Ishikawa (cell line): ENCODE measurements at regions not wholly inside any gene's neighbourhood (a gene's known extent, or its start where the extent isn't known, plus 50 kb on each side); places are given as distances from the start of the nearest gene placed in this dataset.

Source experiments
- CREB1 ChIP-seq: IDR thresholded peaks from 2 replicates; pipeline ENCODE4 v1.6.1; 2012; ENCODE audit warnings: low read depth
- EGR1 ChIP-seq: IDR thresholded peaks from 2 replicates; pipeline ENCODE4 v1.6.1; 2012
- EP300 ChIP-seq: IDR thresholded peaks from 2 replicates; pipeline ENCODE4 v1.6.1; 2012; ENCODE audit warnings: borderline replicate concordance
- NFIC ChIP-seq: IDR thresholded peaks from 2 replicates; pipeline ENCODE4 v1.6.1; 2012
- RAD21 ChIP-seq: IDR thresholded peaks from 2 replicates; pipeline ENCODE4 v1.6.1; 2012; ENCODE audit warnings: low read depth
- TCF12 ChIP-seq: IDR thresholded peaks from 2 replicates; pipeline ENCODE4 v1.6.1; 2012; ENCODE audit warnings: low read depth
- YY1 ChIP-seq: IDR thresholded peaks from 2 replicates; pipeline ENCODE4 v1.6.1; 2012; ENCODE audit warnings: low read depth
- ZBTB7A ChIP-seq: IDR thresholded peaks from 2 replicates; pipeline ENCODE4 v1.6.1; 2012; ENCODE audit warnings: low read depth
- TF ChIP-seq, protein P1 (sequence below): IDR thresholded peaks from 2 replicates; pipeline ENCODE4 v1.6.1; 2012
- TF ChIP-seq, protein P2 (sequence below): IDR thresholded peaks from 2 replicates; pipeline ENCODE4 v1.6.1; 2012
- TF ChIP-seq, protein P3 (sequence below): IDR thresholded peaks from 2 replicates; pipeline ENCODE4 v1.6.1; 2012; ENCODE audit warnings: low read depth, mild to moderate bottlenecking

DNA sequence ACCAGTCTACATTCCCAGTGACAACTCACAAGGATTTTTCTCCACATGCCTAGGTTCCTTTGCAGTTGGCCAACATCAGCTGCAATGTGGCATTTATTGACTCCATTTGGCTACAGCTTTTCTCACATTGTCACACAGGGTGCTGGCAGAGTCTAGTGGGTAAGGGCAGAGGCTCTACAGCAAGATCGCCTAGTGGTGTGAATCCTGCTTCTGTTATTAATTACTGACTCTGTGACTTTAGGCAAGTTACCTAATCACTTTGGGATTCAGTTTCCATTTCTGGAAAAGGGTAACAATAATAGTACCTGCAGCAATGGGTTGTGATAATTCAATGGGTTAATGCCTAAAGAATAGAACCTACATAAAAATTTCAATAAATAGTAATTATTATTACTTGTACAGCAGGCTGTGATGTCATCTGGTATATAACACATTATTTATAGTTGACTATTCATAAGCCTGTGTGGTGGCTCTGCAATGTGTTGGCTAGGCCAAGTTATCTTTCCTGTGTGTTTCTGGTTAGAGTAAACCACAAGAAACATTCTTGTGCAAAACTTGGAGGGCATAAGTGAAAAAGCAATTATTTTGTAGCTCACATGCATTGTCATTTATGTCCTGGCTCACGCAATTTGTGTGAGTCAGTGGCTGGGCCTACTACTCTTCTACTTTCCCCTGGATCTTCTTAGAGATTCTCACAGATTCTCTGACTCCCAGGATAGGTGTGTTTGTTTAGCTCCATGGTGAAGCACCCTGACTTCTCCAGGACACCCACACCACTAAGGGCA lies 59.5 kb downstream of the PTGS2 start:
- TF ChIP-seq, protein P1, sequence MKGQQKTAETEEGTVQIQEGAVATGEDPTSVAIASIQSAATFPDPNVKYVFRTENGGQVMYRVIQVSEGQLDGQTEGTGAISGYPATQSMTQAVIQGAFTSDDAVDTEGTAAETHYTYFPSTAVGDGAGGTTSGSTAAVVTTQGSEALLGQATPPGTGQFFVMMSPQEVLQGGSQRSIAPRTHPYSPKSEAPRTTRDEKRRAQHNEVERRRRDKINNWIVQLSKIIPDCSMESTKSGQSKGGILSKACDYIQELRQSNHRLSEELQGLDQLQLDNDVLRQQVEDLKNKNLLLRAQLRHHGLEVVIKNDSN = no peak
- TF ChIP-seq RAD21 = no peak
- no peak for TF ChIP-seq EGR1
- no peak for TF ChIP-seq YY1
- no peak for TF ChIP-seq NFIC
- TF ChIP-seq, protein P2, sequence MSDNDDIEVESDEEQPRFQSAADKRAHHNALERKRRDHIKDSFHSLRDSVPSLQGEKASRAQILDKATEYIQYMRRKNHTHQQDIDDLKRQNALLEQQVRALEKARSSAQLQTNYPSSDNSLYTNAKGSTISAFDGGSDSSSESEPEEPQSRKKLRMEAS = no peak
- no peak for TF ChIP-seq EP300
- no peak for TF ChIP-seq ZBTB7A
- TF ChIP-seq, protein P3, sequence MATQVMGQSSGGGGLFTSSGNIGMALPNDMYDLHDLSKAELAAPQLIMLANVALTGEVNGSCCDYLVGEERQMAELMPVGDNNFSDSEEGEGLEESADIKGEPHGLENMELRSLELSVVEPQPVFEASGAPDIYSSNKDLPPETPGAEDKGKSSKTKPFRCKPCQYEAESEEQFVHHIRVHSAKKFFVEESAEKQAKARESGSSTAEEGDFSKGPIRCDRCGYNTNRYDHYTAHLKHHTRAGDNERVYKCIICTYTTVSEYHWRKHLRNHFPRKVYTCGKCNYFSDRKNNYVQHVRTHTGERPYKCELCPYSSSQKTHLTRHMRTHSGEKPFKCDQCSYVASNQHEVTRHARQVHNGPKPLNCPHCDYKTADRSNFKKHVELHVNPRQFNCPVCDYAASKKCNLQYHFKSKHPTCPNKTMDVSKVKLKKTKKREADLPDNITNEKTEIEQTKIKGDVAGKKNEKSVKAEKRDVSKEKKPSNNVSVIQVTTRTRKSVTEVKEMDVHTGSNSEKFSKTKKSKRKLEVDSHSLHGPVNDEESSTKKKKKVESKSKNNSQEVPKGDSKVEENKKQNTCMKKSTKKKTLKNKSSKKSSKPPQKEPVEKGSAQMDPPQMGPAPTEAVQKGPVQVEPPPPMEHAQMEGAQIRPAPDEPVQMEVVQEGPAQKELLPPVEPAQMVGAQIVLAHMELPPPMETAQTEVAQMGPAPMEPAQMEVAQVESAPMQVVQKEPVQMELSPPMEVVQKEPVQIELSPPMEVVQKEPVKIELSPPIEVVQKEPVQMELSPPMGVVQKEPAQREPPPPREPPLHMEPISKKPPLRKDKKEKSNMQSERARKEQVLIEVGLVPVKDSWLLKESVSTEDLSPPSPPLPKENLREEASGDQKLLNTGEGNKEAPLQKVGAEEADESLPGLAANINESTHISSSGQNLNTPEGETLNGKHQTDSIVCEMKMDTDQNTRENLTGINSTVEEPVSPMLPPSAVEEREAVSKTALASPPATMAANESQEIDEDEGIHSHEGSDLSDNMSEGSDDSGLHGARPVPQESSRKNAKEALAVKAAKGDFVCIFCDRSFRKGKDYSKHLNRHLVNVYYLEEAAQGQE = no peak
- no peak for TF ChIP-seq CREB1
- TF ChIP-seq TCF12 = no peak
